IMR-90 (cell line): ENCODE measurements at regions not wholly inside any gene's neighbourhood (a gene's known extent, or its start where the extent isn't known, plus 50 kb on each side); places are given as distances from the start of the nearest gene placed in this dataset.
"Not testable (repeated sequence)": the region's sequence is repeated elsewhere in the genome, so short reads cannot be mapped to it uniquely, and the experiment has no call there.

Experiments
- ATAC-seq: fragments of 200-7000 bp; cut with Tn5 transposase; 2 replicates; pipeline ENCODE4 v1.9.1; 2020; ENCODE audit warnings: low read depth, mild to moderate bottlenecking, moderate library complexity
- BruUV-seq: library from RNA; stranded (reverse); fragments of 400-500 nt; replicated peaks from 2 replicates; lab custom pipeline; 2021; lab: Mats Ljungman, UMichigan
- CTCF ChIA-PET: fragments of 300-600 bp; formaldehyde crosslinking; extraction: SDS; loops from one replicate; lab custom pipeline; 2021; ENCODE audit warnings: antibody characterized with exemption; lab: Yijun Ruan, JAX
- POLR2A ChIA-PET: fragments of 300-600 bp; sonication (Branson Sonifier 250); formaldehyde crosslinking; loops from one replicate; lab custom pipeline; 2022; ENCODE audit warnings: antibody characterized with exemption; ENCODE audit not compliant: unreplicated experiment; lab: Charles Lee
- DNase-seq: peaks from one replicate; pipeline ENCODE4 v3.0.0; 2013
- H2AFZ ChIP-seq: replicated peaks from 2 replicates; pipeline ENCODE3; 2013; ENCODE audit warnings: low read length, mild to moderate bottlenecking; ENCODE audit not compliant: poor library complexity
- H2AK5ac ChIP-seq: 2 replicates; pipeline ENCODE4 v1.6.1; 2013; ENCODE audit warnings: low read depth, low read length, inconsistent platforms
- H2AK9ac ChIP-seq: replicated peaks from 2 replicates; pipeline ENCODE3; 2013; ENCODE audit warnings: mild to moderate bottlenecking, low read depth, low read length, moderate library complexity; ENCODE audit not compliant: poor library complexity
- H2BK120ac ChIP-seq: 2 replicates; pipeline ENCODE4 v1.6.1; 2013; ENCODE audit warnings: low read depth, low read length, inconsistent platforms
- H2BK15ac ChIP-seq: 3 replicates; pipeline ENCODE4 v1.6.1; 2013; ENCODE audit warnings: low read depth, low read length, inconsistent platforms
- H2BK20ac ChIP-seq: 2 replicates; pipeline ENCODE4 v1.6.1; 2013; ENCODE audit warnings: low read depth, mild to moderate bottlenecking, inconsistent platforms, low read length, moderate library complexity
- H2BK5ac ChIP-seq: 2 replicates; pipeline ENCODE4 v1.6.1; 2013; ENCODE audit warnings: mild to moderate bottlenecking, low read depth, low read length, inconsistent platforms; ENCODE audit not compliant: poor library complexity, severe bottlenecking
- H3K14ac ChIP-seq: replicated peaks from 2 replicates; pipeline ENCODE4 v1.6.1; 2013; ENCODE audit warnings: low read depth, low read length, inconsistent platforms
- H3K18ac ChIP-seq: 2 replicates; pipeline ENCODE4 v1.6.1; 2013; ENCODE audit warnings: low read depth, low read length, control low read depth
- H3K23ac ChIP-seq: 2 replicates; pipeline ENCODE4 v1.6.1; 2013; ENCODE audit warnings: low read depth, low read length, inconsistent platforms
- H3K27ac ChIP-seq: 2 replicates; pipeline ENCODE4 v1.5.1; 2013; ENCODE audit warnings: mild to moderate bottlenecking, control low read depth, low read length; ENCODE audit not compliant: insufficient read depth
- H3K27me3 ChIP-seq: 2 replicates; pipeline ENCODE4 v1.6.1; 2013; ENCODE audit warnings: low read length; ENCODE audit not compliant: control insufficient read depth, insufficient read depth
- H3K36me3 ChIP-seq: 2 replicates; pipeline ENCODE4 v1.6.1; 2013; ENCODE audit warnings: low read length, mixed read lengths; ENCODE audit not compliant: control insufficient read depth, insufficient read depth
- H3K4ac ChIP-seq: 2 replicates; pipeline ENCODE4 v1.6.1; 2013; ENCODE audit warnings: low read depth, low read length, inconsistent platforms
- H3K4me1 ChIP-seq: 2 replicates; pipeline ENCODE4 v1.6.1; 2013; ENCODE audit warnings: low read length, mixed read lengths; ENCODE audit not compliant: control insufficient read depth, insufficient read depth
- H3K4me2 ChIP-seq: 2 replicates; pipeline ENCODE4 v1.6.1; 2013; ENCODE audit warnings: low read depth, mild to moderate bottlenecking, control low read depth, low read length, moderate library complexity
- H3K4me3 ChIP-seq: 2 replicates; pipeline ENCODE4 v1.5.1; 2013; ENCODE audit warnings: low read depth, mild to moderate bottlenecking, control low read depth, low read length, moderate library complexity; ENCODE audit not compliant: insufficient read depth
- H3K56ac ChIP-seq: 2 replicates; pipeline ENCODE4 v1.6.1; 2013; ENCODE audit warnings: low read length, inconsistent platforms; ENCODE audit not compliant: insufficient read depth; ENCODE audit errors: extremely low read depth
- H3K79me1 ChIP-seq, 2 experiments: 2 replicates each; pipeline ENCODE4 v1.6.1; 2013; ENCODE audit warnings: low read length in 2 of 2, inconsistent platforms in 1 of 2, low read depth in 1 of 2
- H3K9ac ChIP-seq: 2 replicates; pipeline ENCODE4 v1.6.1; 2013; ENCODE audit warnings: low read depth, low read length, control low read depth
- H3K9me1 ChIP-seq: 2 replicates; pipeline ENCODE4 v1.6.1; 2013; ENCODE audit warnings: low read length, inconsistent platforms; ENCODE audit not compliant: insufficient read depth
- H3K9me3 ChIP-seq: 2 replicates; pipeline ENCODE4 v1.6.1; 2013; ENCODE audit warnings: low read length; ENCODE audit not compliant: control insufficient read depth, insufficient read depth
- H4K20me1 ChIP-seq: 2 replicates; pipeline ENCODE4 v1.6.1; 2013; ENCODE audit warnings: low read length, inconsistent platforms; ENCODE audit not compliant: insufficient read depth
- H4K5ac ChIP-seq: 2 replicates; pipeline ENCODE4 v1.6.1; 2013; ENCODE audit warnings: mild to moderate bottlenecking, low read depth, low read length, control low read depth
- H4K8ac ChIP-seq, 2 experiments: 2 replicates each; pipeline ENCODE4 v1.6.1; 2013; ENCODE audit warnings: low read depth in 2 of 2, low read length in 2 of 2, control low read depth in 1 of 2, inconsistent platforms in 1 of 2
- H4K91ac ChIP-seq: 2 replicates; pipeline ENCODE4 v1.6.1; 2013; ENCODE audit warnings: low read depth, low read length, inconsistent platforms; ENCODE audit not compliant: insufficient read depth
- dilution Hi-C: fragments of 300-500 bp; cut with HindIII; formaldehyde crosslinking; loops from one replicate; pipeline ENCODE4 v1.14.3; 2018; ENCODE audit warnings: low sequenced_read_pairs; ENCODE audit not compliant: unreplicated experiment
- in situ Hi-C: fragments of 300-500 bp; cut with MboI; formaldehyde crosslinking; loops from 3 replicates; pipeline ENCODE4 v1.14.3; 2019; ENCODE audit warnings: low sequenced_read_pairs, inconsistent platforms, mixed read lengths
- intact Hi-C: fragments of 100-400 bp; cut with micrococcal nuclease; formaldehyde crosslinking; loops from 2 replicates; pipeline ENCODE4 v1.10.0; 2022

GRCh38 chr1:229134381-229135217 is 136.3 kb upstream of the RAB4A start:
- H2AFZ ChIP-seq, H3K4me2 ChIP-seq, H2BK20ac ChIP-seq, H3K9me1 ChIP-seq, in situ Hi-C loops, H3K36me3 ChIP-seq, DNase-seq, H2AK9ac ChIP-seq, H3K4ac ChIP-seq, H4K8ac ChIP-seq, H3K18ac ChIP-seq, H4K20me1 ChIP-seq, H3K27ac ChIP-seq, H4K5ac ChIP-seq, H2AK5ac ChIP-seq, H3K23ac ChIP-seq, H3K14ac ChIP-seq, H4K91ac ChIP-seq, intact Hi-C loops, BruUV-seq, H2BK120ac ChIP-seq, POLR2A ChIA-PET, ATAC-seq, H2BK5ac ChIP-seq, H3K9me3 ChIP-seq, H3K9ac ChIP-seq, H3K56ac ChIP-seq, H3K4me3 ChIP-seq, H2BK15ac ChIP-seq, H3K79me1 ChIP-seq, dilution Hi-C loops: not testable (repeated sequence)
- H3K4me1 ChIP-seq, result peaks cover 13% of the 10 kb centered on the region; the same call in 1 of the 2 replicates
- H3K27me3 ChIP-seq, result peaks cover 34% of the 10 kb centered on the region
- CTCF ChIA-PET, result interaction anchor here (0.7 kb wide), 1 partner anchor 197 kb away, joined by 3 read pairs; no protein-coding TSS in a partner anchor
